CD14-positive monocyte (primary cell): ENCODE measurements at regions not wholly inside any gene's neighbourhood (a gene's known extent, or its start where the extent isn't known, plus 50 kb on each side); places are given as distances from the start of the nearest gene placed in this dataset.

ENCODE experiments used
- DNase-seq, 3 donors: peaks; one replicate each; pipeline ENCODE4 v3.0.0-alpha.2; 2011 to 2022
- H2AFZ ChIP-seq: 2 replicates; pipeline ENCODE4 v1.6.0; 2012; ENCODE audit warnings: mild to moderate bottlenecking, low read depth, low read length, inconsistent platforms; ENCODE audit not compliant: insufficient read depth, poor library complexity, severe bottlenecking
- H3K27ac ChIP-seq, 2 donors: 1 replicate in 1 of 2; 2 replicates in 1 of 2; pipeline ENCODE4 v1.5.1; 2012 to 2013; ENCODE audit warnings: low read length in 2 of 2, control low read depth in 1 of 2, inconsistent platforms in 1 of 2, low read depth in 1 of 2, mild to moderate bottlenecking in 1 of 2
- H3K27me3 ChIP-seq, 2 donors: one replicate each; pipeline versions ENCODE4 v1.6.0 to v1.6.1; 2011 to 2013; ENCODE audit warnings: low read length in 2 of 2; ENCODE audit not compliant: control insufficient read depth in 2 of 2, insufficient read depth in 2 of 2
- H3K36me3 ChIP-seq, 2 donors: replicated peaks in 1 of 2; 1 replicate in 1 of 2; 2 replicates in 1 of 2; pipeline versions ENCODE4 v1.5.1 to v1.6.1; 2012 to 2013; ENCODE audit warnings: low read length in 2 of 2, control low read depth in 1 of 2, inconsistent platforms in 1 of 2, mild to moderate bottlenecking in 1 of 2; ENCODE audit not compliant: insufficient read depth in 2 of 2, control insufficient read depth in 1 of 2
- H3K4me1 ChIP-seq, 2 donors: 1 replicate in 1 of 2; 2 replicates in 1 of 2; pipeline versions ENCODE4 v1.5.1 to v1.6.1; 2012 to 2013; ENCODE audit warnings: low read length in 2 of 2, control low read depth in 1 of 2, inconsistent platforms in 1 of 2, mild to moderate bottlenecking in 1 of 2, moderate library complexity in 1 of 2; ENCODE audit not compliant: insufficient read depth in 2 of 2, control insufficient read depth in 1 of 2
- H3K4me2 ChIP-seq: replicated peaks from 2 replicates; pipeline ENCODE3; 2012; ENCODE audit warnings: low read length, moderate library complexity, mild to moderate bottlenecking; ENCODE audit not compliant: poor library complexity, severe bottlenecking; ENCODE audit errors: extremely low read depth
- H3K4me3 ChIP-seq, 3 experiments: fragments of 200-600 bp in 1 of 3; sonication (generic) in 1 of 3; replicated peaks in 1 of 3; 1 replicate in 2 of 3; 2 replicates in 1 of 3; pipeline ENCODE4 v1.5.1; 2011 to 2013; ENCODE audit warnings: low read length in 3 of 3, mild to moderate bottlenecking in 3 of 3, control low read depth in 2 of 3, low read depth in 2 of 3, inconsistent platforms in 1 of 3, moderate library complexity in 1 of 3
- H3K79me2 ChIP-seq: 2 replicates; pipeline ENCODE4 v1.6.0; 2012; ENCODE audit warnings: mild to moderate bottlenecking, control low read depth, inconsistent platforms, low read length, moderate library complexity; ENCODE audit not compliant: insufficient read depth
- H3K9ac ChIP-seq: 2 replicates; pipeline ENCODE4 v1.6.0; 2017; ENCODE audit warnings: low read length, mild to moderate bottlenecking; ENCODE audit not compliant: insufficient read depth, poor library complexity, severe bottlenecking
- H3K9me3 ChIP-seq, 2 donors: replicated peaks in 1 of 2; 1 replicate in 1 of 2; 2 replicates in 1 of 2; pipeline versions ENCODE4 v1.5.1 to v1.6.1; 2012 to 2013; ENCODE audit warnings: low read length in 2 of 2, control low read depth in 1 of 2; ENCODE audit not compliant: control insufficient read depth in 1 of 2, insufficient read depth in 1 of 2
- H4K20me1 ChIP-seq: 2 replicates; pipeline ENCODE4 v1.6.0; 2012; ENCODE audit warnings: mild to moderate bottlenecking, low read length, control low read depth, moderate library complexity; ENCODE audit not compliant: insufficient read depth
- H3K27ac Mint-ChIP-seq, 7 donors: one replicate each; pipeline ENCODE4 v1.8.0; 2020; ENCODE audit warnings: mild to moderate bottlenecking in 7 of 7, mixed read lengths in 7 of 7, moderate library complexity in 6 of 7, inconsistent platforms in 2 of 7
- H3K27me3 Mint-ChIP-seq, 3 donors: one replicate each; pipeline ENCODE4 v1.8.0; 2021 to 2022; ENCODE audit warnings: low read depth in 3 of 3, mild to moderate bottlenecking in 3 of 3, mixed read lengths in 3 of 3, moderate library complexity in 3 of 3, inconsistent platforms in 1 of 3
- H3K36me3 Mint-ChIP-seq, 2 donors: one replicate each; pipeline ENCODE4 v1.8.0; 2020; ENCODE audit warnings: mixed read lengths in 2 of 2, inconsistent platforms in 1 of 2, mild to moderate bottlenecking in 1 of 2
- H3K4me1 Mint-ChIP-seq: one replicate; pipeline ENCODE4 v1.8.0; 2020; ENCODE audit warnings: mild to moderate bottlenecking, mixed read lengths
- H3K4me3 Mint-ChIP-seq, 2 donors: one replicate each; pipeline ENCODE4 v1.8.0; 2020; ENCODE audit warnings: mild to moderate bottlenecking in 2 of 2, mixed read lengths in 2 of 2, moderate library complexity in 1 of 2
- H3K9me3 Mint-ChIP-seq, 7 donors: one replicate each; pipeline ENCODE4 v1.8.0; 2020 to 2022; ENCODE audit warnings: mixed read lengths in 7 of 7, mild to moderate bottlenecking in 6 of 7, moderate library complexity in 6 of 7, inconsistent platforms in 2 of 7
- CTCF ChIP-seq: fragments of 200-600 bp; IDR thresholded peaks from one replicate; pipeline ENCODE4 v1.8.0; 2022; ENCODE audit warnings: antibody characterized with exemption, mild to moderate bottlenecking
- WGBS: methylation state at CpG from one replicate; pipeline ENCODE4 v1.1.5; 2013; ENCODE audit warnings: missing lambda C conversion rate; ENCODE audit not compliant: insufficient coverage; 5-methylcytosine and 5-hydroxymethylcytosine counted together
- intact Hi-C, 2 donors: fragments of 100-400 bp; cut with micrococcal nuclease; formaldehyde crosslinking; loops; one replicate each; pipeline versions ENCODE4 v1.15.0 to v1.15.1; 2023

GRCh38 chr5:160935776-160936175 lies 83.8 kb upstream of the ATP10B start:
- Histone ChIP-seq H3K27me3 (no peaks in the 10 kb centered on the region), H3K4me1 (peaks cover 4 to 5% of the 10 kb centered on the region in 2 donors), H3K4me3 (no peak overlapping the region), H3K27ac (no peak overlapping the region), H3K36me3 (no peaks in the 10 kb centered on the region), H4K20me1 (no peaks in the 10 kb centered on the region), H3K4me2 (no peak overlapping the region), H3K79me2 (no peaks in the 10 kb centered on the region), H2AFZ (no peak overlapping the region), H3K9me3 (peaks cover 0 to 26% of the 10 kb centered on the region in 2 donors), H3K9ac (no peak overlapping the region)
- Mint-ChIP-seq H3K36me3 (no peaks in the 10 kb centered on the region), H3K4me3 (no peak overlapping the region), H3K4me1 (peaks cover 7% of the 10 kb centered on the region), H3K27me3 (peaks cover 0 to 2% (median 0%) of the 10 kb centered on the region in 3 donors), H3K27ac (no peak overlapping the region), H3K9me3 (peaks cover 0 to 14% (median 9%) of the 10 kb centered on the region in 7 donors)
- no peak for TF ChIP-seq CTCF
- no peak for DNase-seq
- WGBS: 97% methylated on average over 4 of the region's 5 CpGs
- intact Hi-C loops: no loop called here

GRCh38 chr5:160931283-160931682 lies 79.3 kb upstream of the ATP10B start:
- Histone ChIP-seq H2AFZ (no peak overlapping the region), H3K9me3 (peaks cover 0 to 22% of the 10 kb centered on the region in 2 donors), H3K9ac (no peak overlapping the region), H3K27ac (no peak overlapping the region), H3K4me1 (no peaks in the 10 kb centered on the region), H4K20me1 (no peaks in the 10 kb centered on the region), H3K79me2 (no peaks in the 10 kb centered on the region), H3K36me3 (no peaks in the 10 kb centered on the region), H3K27me3 (no peaks in the 10 kb centered on the region), H3K4me3 (no peak overlapping the region), H3K4me2 (no peak overlapping the region)
- TF ChIP-seq CTCF: no peak
- H3K36me3 Mint-ChIP-seq: no peaks in the 10 kb centered on the region
- H3K27ac Mint-ChIP-seq: no peak overlapping the region
- no peak overlapping the region for H3K4me3 Mint-ChIP-seq
- H3K9me3 Mint-ChIP-seq: peaks cover 0 to 10% (median 9%) of the 10 kb centered on the region in 7 donors
- no peaks in the 10 kb centered on the region for H3K27me3 Mint-ChIP-seq
- no CpG with 5 or more reads among the region's 2 CpGs for WGBS
- no peak for DNase-seq
- intact Hi-C loops: no loop called here
- no peaks in the 10 kb centered on the region for H3K4me1 Mint-ChIP-seq
